Uterus (tissue), 3 donors: ENCODE measurements at regions not wholly inside any gene's neighbourhood (a gene's known extent, or its start where the extent isn't known, plus 50 kb on each side); places are given as distances from the start of the nearest gene placed in this dataset.
"Not testable (repeated sequence)": the region's sequence is repeated elsewhere in the genome, so short reads cannot be mapped to it uniquely, and the experiment has no call there.

Experiments
- DNase-seq, 2 donors: peaks; one replicate each; pipeline ENCODE4 v3.0.0-alpha.2; 2019 to 2020
- H3K27ac ChIP-seq, 2 donors: fragments of 200-600 bp; sonication (generic); 1 replicate in 1 of 2; 2 replicates in 1 of 2; pipeline ENCODE4 v1.5.1; 2016 to 2018
- H3K27me3 ChIP-seq, 2 donors: fragments of 200-600 bp; sonication (generic); one replicate each; pipeline ENCODE4 v1.5.1; 2018 to 2019; ENCODE audit warnings: control low read depth in 1 of 2
- H3K36me3 ChIP-seq, 2 donors: fragments of 200-600 bp; sonication (generic); one replicate each; pipeline ENCODE4 v1.5.1; 2019; ENCODE audit warnings: control low read depth in 1 of 2
- H3K4me1 ChIP-seq, 2 donors: fragments of 200-600 bp; sonication (generic); one replicate each; pipeline ENCODE4 v1.5.1; 2018 to 2019; ENCODE audit warnings: control low read depth in 1 of 2
- H3K4me3 ChIP-seq, 2 donors: fragments of 200-600 bp; sonication (generic); 1 replicate in 1 of 2; 2 replicates in 1 of 2; pipeline ENCODE4 v1.5.1; 2018 to 2019; ENCODE audit warnings: mild to moderate bottlenecking in 1 of 2
- H3K9me3 ChIP-seq, 2 donors: fragments of 200-600 bp; sonication (generic); one replicate each; pipeline ENCODE4 v1.5.1; 2019; ENCODE audit warnings: control low read depth in 1 of 2
- POLR2A ChIP-seq, 2 donors: fragments of 450-650 bp; IDR thresholded peaks; one replicate each; pipeline ENCODE4 v1.6.1; 2016; ENCODE audit warnings: antibody characterized with exemption in 2 of 2, mild to moderate bottlenecking in 1 of 2, moderate library complexity in 1 of 2
- intact Hi-C: fragments of 100-400 bp; cut with DNase I; formaldehyde crosslinking; loops from one replicate; pipeline ENCODE4 v1.15.1; 2023; ENCODE audit warnings: low total_unique reads
- TF ChIP-seq, protein P1 (sequence below), 4 experiments: fragments of 200-600 bp in 2 of 4; fragments of 450-650 bp in 2 of 4; sonication (generic) in 2 of 4; IDR thresholded peaks; one replicate each; pipeline ENCODE4 v1.5.1; 2016 to 2019; ENCODE audit warnings: antibody characterized with exemption in 4 of 4, mild to moderate bottlenecking in 2 of 4, moderate library complexity in 1 of 4
- donor health status: DM: yes; HTN: yes; CAD: no.

DNA sequence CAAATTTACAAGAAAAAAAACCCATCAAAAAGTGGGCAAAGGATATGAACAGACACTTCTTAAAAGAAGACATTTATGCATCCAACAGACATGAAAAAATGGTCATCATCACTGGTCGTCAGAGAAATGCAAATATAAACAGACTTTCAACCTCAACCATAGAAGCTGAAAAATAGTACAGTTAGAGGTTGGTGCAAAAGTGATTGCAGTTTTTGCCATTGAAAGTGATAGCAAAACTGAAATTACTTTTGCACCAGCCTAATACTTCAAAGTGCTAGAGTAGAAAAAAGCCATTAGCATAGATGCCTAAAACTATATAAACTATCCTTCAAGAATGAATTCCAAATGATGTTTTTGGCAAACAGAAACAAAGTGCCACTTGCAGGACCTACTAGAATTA lies 365.8 kb upstream of the DPYD start:
- Histone ChIP-seq H3K4me1 (no peaks in the 10 kb centered on the region), H3K9me3 (no peaks in the 10 kb centered on the region), H3K27ac (no peak overlapping the region), H3K27me3 (no peaks in the 10 kb centered on the region), H3K4me3 (no peak overlapping the region), H3K36me3 (no peaks in the 10 kb centered on the region)
- no peak for DNase-seq
- TF ChIP-seq, protein P1, sequence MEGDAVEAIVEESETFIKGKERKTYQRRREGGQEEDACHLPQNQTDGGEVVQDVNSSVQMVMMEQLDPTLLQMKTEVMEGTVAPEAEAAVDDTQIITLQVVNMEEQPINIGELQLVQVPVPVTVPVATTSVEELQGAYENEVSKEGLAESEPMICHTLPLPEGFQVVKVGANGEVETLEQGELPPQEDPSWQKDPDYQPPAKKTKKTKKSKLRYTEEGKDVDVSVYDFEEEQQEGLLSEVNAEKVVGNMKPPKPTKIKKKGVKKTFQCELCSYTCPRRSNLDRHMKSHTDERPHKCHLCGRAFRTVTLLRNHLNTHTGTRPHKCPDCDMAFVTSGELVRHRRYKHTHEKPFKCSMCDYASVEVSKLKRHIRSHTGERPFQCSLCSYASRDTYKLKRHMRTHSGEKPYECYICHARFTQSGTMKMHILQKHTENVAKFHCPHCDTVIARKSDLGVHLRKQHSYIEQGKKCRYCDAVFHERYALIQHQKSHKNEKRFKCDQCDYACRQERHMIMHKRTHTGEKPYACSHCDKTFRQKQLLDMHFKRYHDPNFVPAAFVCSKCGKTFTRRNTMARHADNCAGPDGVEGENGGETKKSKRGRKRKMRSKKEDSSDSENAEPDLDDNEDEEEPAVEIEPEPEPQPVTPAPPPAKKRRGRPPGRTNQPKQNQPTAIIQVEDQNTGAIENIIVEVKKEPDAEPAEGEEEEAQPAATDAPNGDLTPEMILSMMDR (IDR thresholded peaks at IDR 0.05): no peak
- TF ChIP-seq POLR2A (IDR thresholded peaks at IDR 0.05): no peak
- intact Hi-C loops: no loop called here

DNA sequence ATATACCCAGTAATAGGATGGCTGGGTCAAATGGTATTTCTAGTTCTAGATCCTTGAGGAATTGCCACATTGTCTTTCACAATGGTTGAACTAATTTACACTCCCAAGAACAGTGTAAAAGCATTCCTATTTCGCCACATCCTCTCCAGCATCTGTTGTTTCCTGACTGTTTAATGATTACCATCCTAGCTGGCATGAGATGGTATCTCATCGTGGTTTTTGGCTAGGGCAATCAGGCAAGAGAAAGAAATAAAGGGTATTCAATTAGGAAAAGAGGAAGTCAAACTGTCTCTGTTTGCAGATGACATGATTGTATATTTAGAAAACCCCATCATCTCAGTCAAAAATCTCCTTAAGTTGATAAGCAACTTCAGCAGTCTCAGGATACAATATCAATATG lies 364.5 kb upstream of the DPYD start:
- H3K4me1 ChIP-seq, H3K36me3 ChIP-seq, DNase-seq, H3K4me3 ChIP-seq, H3K27ac ChIP-seq, H3K27me3 ChIP-seq, intact Hi-C loops, H3K9me3 ChIP-seq: not testable (repeated sequence)

DNA sequence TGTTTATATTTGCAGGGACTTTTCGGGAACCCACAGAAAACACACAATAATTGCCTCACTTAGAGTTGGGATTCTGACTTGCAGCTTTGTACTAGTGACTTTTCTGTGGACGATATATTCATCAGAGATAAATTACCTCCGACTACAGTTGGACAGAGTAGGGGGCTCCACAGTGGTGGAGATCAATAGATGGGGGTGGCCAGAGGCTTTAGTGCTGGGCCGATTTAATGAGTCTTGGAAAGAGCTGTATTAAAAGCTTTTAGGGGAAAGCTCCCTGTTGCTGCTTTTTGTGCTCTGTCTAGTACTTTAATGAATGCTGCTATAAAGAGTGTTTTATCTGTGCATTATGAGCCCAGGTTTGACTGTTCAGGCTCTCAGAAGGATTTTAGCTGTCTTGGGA lies 359.2 kb upstream of the DPYD start:
- DNase-seq: no peak
- Histone ChIP-seq H3K4me3 (no peak overlapping the region), H3K27me3 (no peaks in the 10 kb centered on the region), H3K4me1 (no peaks in the 10 kb centered on the region), H3K36me3 (no peaks in the 10 kb centered on the region), H3K9me3 (no peaks in the 10 kb centered on the region), H3K27ac (no peak overlapping the region)
- TF ChIP-seq POLR2A (IDR thresholded peaks at IDR 0.05): no peak
- TF ChIP-seq, protein P1 (IDR thresholded peaks at IDR 0.05): no peak
- intact Hi-C loops: no loop called here

DNA sequence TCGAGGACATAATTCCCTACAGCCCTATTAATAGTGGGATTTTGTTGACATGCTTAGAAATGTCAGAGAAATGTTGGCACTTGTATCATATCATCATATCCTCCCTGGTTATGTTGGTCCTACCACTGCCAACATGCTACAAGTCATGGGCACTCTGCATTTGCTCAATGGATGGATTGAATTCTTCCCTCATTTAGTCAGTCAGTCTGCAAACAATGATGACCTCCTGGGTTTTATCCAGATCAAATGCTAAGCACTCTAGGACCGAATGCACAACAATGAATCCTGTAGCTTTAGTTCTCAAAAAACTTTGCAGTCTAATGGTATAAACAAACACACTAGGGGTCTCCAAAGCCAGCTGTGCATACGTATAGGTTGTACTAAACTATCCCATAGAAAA lies 357.2 kb upstream of the DPYD start:
- Histone ChIP-seq H3K27ac (no peak overlapping the region), H3K4me3 (no peak overlapping the region), H3K9me3 (no peaks in the 10 kb centered on the region), H3K4me1 (no peaks in the 10 kb centered on the region), H3K36me3 (no peaks in the 10 kb centered on the region), H3K27me3 (no peaks in the 10 kb centered on the region)
- intact Hi-C loops: no loop called here
- no peak for DNase-seq
- TF ChIP-seq POLR2A (IDR thresholded peaks at IDR 0.05): no peak
- TF ChIP-seq, protein P1 (IDR thresholded peaks at IDR 0.05): no peak

DNA sequence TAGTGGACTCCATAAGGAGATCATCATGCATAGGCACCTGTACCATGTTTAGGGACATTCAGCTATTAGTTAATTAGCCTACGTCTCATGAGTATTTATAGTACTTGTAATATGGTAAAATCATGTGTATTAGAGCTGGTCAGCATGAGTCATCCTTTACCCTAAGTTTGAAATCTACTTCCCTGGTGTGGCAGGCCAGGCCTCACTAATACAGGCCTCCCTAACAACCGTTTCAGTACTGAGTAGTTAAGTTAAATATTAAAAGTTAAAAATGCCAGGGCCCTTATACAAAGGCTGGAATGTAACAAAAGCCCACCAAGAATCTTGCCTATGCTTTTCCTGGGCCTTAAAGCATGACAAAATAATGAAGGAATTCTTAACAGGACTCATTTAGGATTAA lies 356.3 kb upstream of the DPYD start:
- Histone ChIP-seq H3K36me3 (no peaks in the 10 kb centered on the region), H3K27me3 (no peaks in the 10 kb centered on the region), H3K27ac (no peak overlapping the region), H3K4me3 (no peak overlapping the region), H3K4me1 (no peaks in the 10 kb centered on the region), H3K9me3 (no peaks in the 10 kb centered on the region)
- intact Hi-C loops: no loop called here
- TF ChIP-seq POLR2A (IDR thresholded peaks at IDR 0.05): no peak
- TF ChIP-seq, protein P1 (IDR thresholded peaks at IDR 0.05): no peak
- DNase-seq: no peak

DNA sequence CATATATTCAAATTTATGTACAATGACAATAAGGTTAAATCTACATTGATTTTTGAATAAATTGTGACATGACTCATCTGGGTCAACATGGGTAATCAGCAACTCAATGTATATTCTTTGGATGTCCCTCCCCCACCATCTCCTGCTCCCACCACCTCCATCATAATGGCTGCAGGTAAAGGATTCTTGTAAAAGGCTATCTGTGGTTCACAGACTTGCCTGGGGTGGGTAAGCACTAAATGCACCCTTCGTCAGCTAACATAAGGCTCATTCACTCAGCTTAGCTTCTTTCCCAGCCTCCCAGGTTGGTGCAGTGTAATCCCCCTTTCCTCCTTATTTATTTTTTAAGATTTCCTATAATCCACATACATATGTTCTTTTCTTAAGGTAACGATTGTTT lies 355.7 kb upstream of the DPYD start:
- no peaks in the 10 kb centered on the region for H3K27me3 ChIP-seq
- no peak overlapping the region for H3K4me3 ChIP-seq
- no peaks in the 10 kb centered on the region for H3K9me3 ChIP-seq
- TF ChIP-seq, protein P1 (IDR thresholded peaks at IDR 0.05): no peak
- no peak for TF ChIP-seq POLR2A (IDR thresholded peaks at IDR 0.05)
- no peaks in the 10 kb centered on the region for H3K36me3 ChIP-seq
- no peaks in the 10 kb centered on the region for H3K4me1 ChIP-seq
- no peak overlapping the region for H3K27ac ChIP-seq
- no peak for DNase-seq
- intact Hi-C loops: no loop called here
